Colonic mucosa (tissue), 4 donors: ENCODE measurements at regions not wholly inside any gene's neighbourhood (a gene's known extent, or its start where the extent isn't known, plus 50 kb on each side); places are given as distances from the start of the nearest gene placed in this dataset.

Experiments
- DNase-seq: peaks from one replicate; pipeline ENCODE4 v3.0.0-alpha.2; 2020
- H3K27ac ChIP-seq: fragments of 200-600 bp; one replicate; pipeline ENCODE4 v1.8.0; 2021
- H3K27me3 ChIP-seq: fragments of 200-600 bp; one replicate; pipeline ENCODE4 v1.8.0; 2021
- H3K36me3 ChIP-seq: fragments of 200-600 bp; one replicate; pipeline ENCODE4 v1.8.0; 2021
- H3K4me1 ChIP-seq: fragments of 200-600 bp; one replicate; pipeline ENCODE4 v1.8.0; 2021; ENCODE audit warnings: mild to moderate bottlenecking
- H3K4me3 ChIP-seq: fragments of 200-600 bp; one replicate; pipeline ENCODE4 v1.8.0; 2021
- H3K9ac ChIP-seq, 2 donors: one replicate each; pipeline ENCODE4 v1.7.0; 2013; ENCODE audit warnings: control low read depth in 2 of 2, low read depth in 2 of 2, low read length in 2 of 2
- H3K9me3 ChIP-seq: fragments of 200-600 bp; one replicate; pipeline ENCODE4 v1.8.0; 2021
- CTCF ChIP-seq: fragments of 200-600 bp; IDR thresholded peaks from one replicate; pipeline ENCODE4 v1.8.0; 2022; ENCODE audit warnings: antibody characterized with exemption, mild to moderate bottlenecking
- intact Hi-C: fragments of 100-400 bp; cut with DNase I; formaldehyde crosslinking; loops from one replicate; pipeline ENCODE4 v1.14.1; 2022
- donor health status: healthy.
- donor health status: DM: no; HTN: no; CAD: no.
- donor health status: DM: no; HTN: no; CAD: no.

DNA sequence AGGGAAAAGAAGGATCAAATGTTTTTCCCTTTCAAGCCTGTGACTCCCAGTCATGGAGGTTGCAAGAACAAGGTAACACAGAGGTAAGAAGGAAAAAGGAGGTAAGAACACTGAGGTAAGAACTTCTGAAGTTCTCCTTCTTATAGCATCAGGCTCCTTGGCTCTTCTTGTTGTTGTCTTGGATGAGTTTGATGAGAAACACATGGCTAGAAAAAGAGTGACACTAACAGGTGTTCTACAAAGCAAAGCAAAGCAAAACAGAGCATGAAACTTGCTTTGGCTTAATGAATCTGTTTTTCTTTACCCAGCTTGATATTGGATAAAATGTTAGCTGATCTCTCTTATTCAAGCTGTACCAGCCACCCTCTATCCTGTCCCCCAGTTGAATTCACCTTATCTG, 231.2 kb upstream of the F9 start:
- Histone ChIP-seq H3K27ac (no peak overlapping the region), H3K4me3 (no peak overlapping the region), H3K36me3 (no peaks in the 10 kb centered on the region), H3K9me3 (no peaks in the 10 kb centered on the region), H3K4me1 (no peaks in the 10 kb centered on the region), H3K9ac (no peak overlapping the region), H3K27me3 (no peaks in the 10 kb centered on the region)
- intact Hi-C loops = no loop called here
- TF ChIP-seq CTCF = no peak
- no peak for DNase-seq

- no peak for TF ChIP-seq CTCF
- H3K9ac ChIP-seq = no peak overlapping the region
- H3K4me1 ChIP-seq = no peaks in the 10 kb centered on the region
- H3K27ac ChIP-seq = no peak overlapping the region
- no peak overlapping the region for H3K4me3 ChIP-seq
- intact Hi-C loops = no loop called here
- no peaks in the 10 kb centered on the region for H3K9me3 ChIP-seq
- no peaks in the 10 kb centered on the region for H3K27me3 ChIP-seq
- DNase-seq = no peak
- no peaks in the 10 kb centered on the region for H3K36me3 ChIP-seq
Measured at GRCh38 chrX:139298437-139298836, 232.1 kb upstream of the F9 start.

DNA sequence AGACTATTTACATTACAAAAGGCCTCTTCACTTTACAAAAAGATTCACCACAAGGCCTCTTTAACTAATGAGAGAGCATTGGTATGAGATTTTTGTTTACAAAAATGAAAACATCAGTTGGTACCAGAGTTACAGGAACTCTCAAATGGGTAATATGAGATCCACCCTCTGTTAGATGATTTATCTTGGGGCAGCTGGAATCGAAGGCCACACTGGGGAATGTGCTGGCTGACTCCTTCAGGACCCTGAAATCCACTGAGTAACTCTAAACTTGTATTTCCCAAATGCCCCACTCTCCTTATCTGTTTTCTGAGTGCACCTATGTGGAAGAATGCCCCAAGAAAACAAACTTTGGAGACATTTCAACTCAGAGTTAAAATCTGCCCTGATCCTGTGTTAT, 232.9 kb upstream of the F9 start:
- TF ChIP-seq CTCF = no peak
- no peaks in the 10 kb centered on the region for H3K27me3 ChIP-seq
- intact Hi-C loops = no loop called here
- H3K9me3 ChIP-seq = no peaks in the 10 kb centered on the region
- no peaks in the 10 kb centered on the region for H3K4me1 ChIP-seq
- no peak for DNase-seq
- no peaks in the 10 kb centered on the region for H3K36me3 ChIP-seq
- H3K27ac ChIP-seq = no peak overlapping the region
- H3K4me3 ChIP-seq = no peak overlapping the region
- H3K9ac ChIP-seq = no peak overlapping the region

DNA sequence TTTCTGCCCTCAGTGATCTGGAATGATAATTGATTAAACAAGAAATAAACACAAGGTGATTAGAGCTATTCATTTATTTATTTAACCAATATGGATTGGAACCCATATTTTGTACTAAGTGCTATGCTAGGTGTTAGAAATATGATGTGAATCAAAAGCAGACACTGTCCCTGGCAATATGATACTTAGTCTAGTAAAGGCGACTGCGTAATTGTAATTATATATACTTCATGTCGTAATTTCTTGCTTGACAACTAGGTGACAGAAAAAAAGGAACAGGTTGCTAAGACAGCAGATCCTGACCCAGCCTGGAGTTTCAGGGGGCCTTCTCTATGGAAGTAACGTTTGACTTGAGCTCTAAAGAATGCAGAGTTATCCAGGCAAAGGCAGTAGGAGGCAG, 236.5 kb upstream of the F9 start:
- Histone ChIP-seq H3K9me3 (no peaks in the 10 kb centered on the region), H3K4me3 (no peak overlapping the region), H3K36me3 (no peaks in the 10 kb centered on the region), H3K27me3 (no peaks in the 10 kb centered on the region), H3K9ac (no peak overlapping the region), H3K4me1 (no peaks in the 10 kb centered on the region), H3K27ac (no peak overlapping the region)
- DNase-seq = no peak
- no peak for TF ChIP-seq CTCF
- intact Hi-C loops = no loop called here

DNA sequence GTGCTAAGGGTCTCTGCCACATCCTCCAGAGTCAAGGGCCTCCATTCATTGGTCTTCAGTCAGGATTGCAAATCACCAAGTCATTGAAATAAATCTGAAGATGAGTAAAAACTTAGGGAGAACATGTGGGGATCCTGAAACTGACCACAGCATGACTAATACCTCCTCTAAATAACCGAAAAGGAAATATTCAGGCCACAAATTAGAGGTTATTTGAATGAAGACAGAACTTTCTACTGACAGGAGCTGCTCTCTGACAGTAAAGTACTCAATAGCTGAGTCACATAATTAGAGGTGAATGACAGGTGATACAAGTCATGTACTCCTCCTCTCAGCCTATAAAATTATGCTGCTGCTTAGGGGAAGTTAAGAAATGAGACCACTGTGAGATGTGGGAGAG, 240.2 kb upstream of the F9 start:
- no peak for DNase-seq
- intact Hi-C loops = no loop called here
- no peak overlapping the region for H3K27ac ChIP-seq
- H3K9me3 ChIP-seq = no peaks in the 10 kb centered on the region
- H3K4me3 ChIP-seq = no peak overlapping the region
- H3K9ac ChIP-seq = no peak overlapping the region
- no peaks in the 10 kb centered on the region for H3K36me3 ChIP-seq
- TF ChIP-seq CTCF = no peak
- H3K4me1 ChIP-seq = no peaks in the 10 kb centered on the region
- no peaks in the 10 kb centered on the region for H3K27me3 ChIP-seq
